Heart left ventricle (tissue), 13 donors: ENCODE measurements at regions not wholly inside any gene's neighbourhood (a gene's known extent, or its start where the extent isn't known, plus 50 kb on each side); places are given as distances from the start of the nearest gene placed in this dataset.

ENCODE experiments used
- POLR2A ChIP-seq, 2 donors: fragments of 450-650 bp; IDR thresholded peaks; one replicate each; pipeline ENCODE4 v1.6.1; 2017; ENCODE audit warnings: antibody characterized with exemption in 2 of 2, mild to moderate bottlenecking in 2 of 2, moderate library complexity in 2 of 2
- TF ChIP-seq, protein P1 (sequence below), 12 donors: fragments of 200-600 bp; sonication (generic) in 4 of 12; IDR thresholded peaks; one replicate each; pipeline versions ENCODE4 v1.5.0 to v1.8.0; 2018 to 2022; ENCODE audit warnings: antibody characterized with exemption in 12 of 12, mild to moderate bottlenecking in 5 of 12
- donor health status: ischemic (EF 13 %, LVEDD 7.1; RV severe dilation, severe dysfunction).
- donor health status: DM: no; HTN: yes; CAD: no.
- donor health status: DM: no; HTN: no; CAD: no.
- donor health status: ischemic (EF 25% LVEDD 6.9; RV normal size, moderate dysfunction).
- donor health status: ischemic (EF 25% LVEDD 5.7; RV mildly dilated, moderate dysfunction).
- donor health status: ischemic (EF 35%, LVEDD 5.7; RV mildly dilated, moderate dysfunction).
- donor health status: nonischemic (EF 11% LVEDD 7.7; RV severe dilation, severe dysfunction).
- donor health status: DM: yes; HTN: yes; CAD: no.
- donor health status: PGD.
- donor health status: ischemic (EF 29% LVEDD 5.4; RV normal size, mild dysfunction).
- donor health status: nonischemic (EF 23%, LVEDD 6.1; RV moderate dilation, normal function).

DNA sequence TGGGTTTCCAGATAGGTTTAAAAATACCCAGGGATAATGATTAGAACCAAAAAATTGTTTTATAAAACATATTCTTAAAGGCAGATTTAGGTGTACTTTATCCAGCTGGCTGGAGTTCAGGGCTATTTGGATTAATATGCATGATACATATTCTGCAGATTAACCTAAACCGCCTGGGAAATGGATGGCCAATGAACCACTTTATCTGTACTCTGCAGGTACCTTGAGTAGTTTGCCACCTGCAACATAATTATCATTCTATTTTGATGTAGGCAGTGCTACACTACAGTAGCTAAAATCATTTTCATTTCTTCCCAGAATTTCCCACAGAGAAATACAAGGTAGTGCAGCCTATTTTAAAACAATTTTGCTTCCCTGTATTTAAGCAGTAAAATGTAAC, 683.2 kb upstream of the GNPDA2 start:
- TF ChIP-seq, protein P1, sequence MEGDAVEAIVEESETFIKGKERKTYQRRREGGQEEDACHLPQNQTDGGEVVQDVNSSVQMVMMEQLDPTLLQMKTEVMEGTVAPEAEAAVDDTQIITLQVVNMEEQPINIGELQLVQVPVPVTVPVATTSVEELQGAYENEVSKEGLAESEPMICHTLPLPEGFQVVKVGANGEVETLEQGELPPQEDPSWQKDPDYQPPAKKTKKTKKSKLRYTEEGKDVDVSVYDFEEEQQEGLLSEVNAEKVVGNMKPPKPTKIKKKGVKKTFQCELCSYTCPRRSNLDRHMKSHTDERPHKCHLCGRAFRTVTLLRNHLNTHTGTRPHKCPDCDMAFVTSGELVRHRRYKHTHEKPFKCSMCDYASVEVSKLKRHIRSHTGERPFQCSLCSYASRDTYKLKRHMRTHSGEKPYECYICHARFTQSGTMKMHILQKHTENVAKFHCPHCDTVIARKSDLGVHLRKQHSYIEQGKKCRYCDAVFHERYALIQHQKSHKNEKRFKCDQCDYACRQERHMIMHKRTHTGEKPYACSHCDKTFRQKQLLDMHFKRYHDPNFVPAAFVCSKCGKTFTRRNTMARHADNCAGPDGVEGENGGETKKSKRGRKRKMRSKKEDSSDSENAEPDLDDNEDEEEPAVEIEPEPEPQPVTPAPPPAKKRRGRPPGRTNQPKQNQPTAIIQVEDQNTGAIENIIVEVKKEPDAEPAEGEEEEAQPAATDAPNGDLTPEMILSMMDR (IDR thresholded peaks at IDR 0.05): no peak
- no peak for TF ChIP-seq POLR2A (IDR thresholded peaks at IDR 0.05)
